ENCODE measurements at regions not wholly inside any gene's neighbourhood (a gene's known extent, or its start where the extent isn't known, plus 50 kb on each side); places are given as distances from the start of the nearest gene placed in this dataset.

DNA sequence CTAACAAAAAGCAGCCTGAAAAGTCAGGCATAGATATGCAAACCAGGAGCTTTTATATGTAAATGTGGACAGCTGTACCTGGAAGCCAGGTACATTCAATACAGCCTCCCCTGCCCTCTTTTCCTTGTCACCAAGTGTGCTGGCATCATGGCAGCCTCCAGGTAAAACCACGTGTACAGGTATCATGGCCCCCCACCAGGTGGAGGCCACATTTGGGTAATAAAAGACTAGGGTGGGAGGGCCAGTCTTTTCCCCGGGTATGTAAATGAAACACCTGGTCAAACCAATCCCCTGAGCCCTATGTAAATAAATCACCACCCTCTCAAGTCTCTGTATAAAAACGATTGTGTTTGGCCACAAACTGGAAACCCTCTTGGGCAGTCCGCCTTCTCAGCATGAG is 226.4 kb upstream of the GOT2 start:
- TF ChIP-seq, protein P1, sequence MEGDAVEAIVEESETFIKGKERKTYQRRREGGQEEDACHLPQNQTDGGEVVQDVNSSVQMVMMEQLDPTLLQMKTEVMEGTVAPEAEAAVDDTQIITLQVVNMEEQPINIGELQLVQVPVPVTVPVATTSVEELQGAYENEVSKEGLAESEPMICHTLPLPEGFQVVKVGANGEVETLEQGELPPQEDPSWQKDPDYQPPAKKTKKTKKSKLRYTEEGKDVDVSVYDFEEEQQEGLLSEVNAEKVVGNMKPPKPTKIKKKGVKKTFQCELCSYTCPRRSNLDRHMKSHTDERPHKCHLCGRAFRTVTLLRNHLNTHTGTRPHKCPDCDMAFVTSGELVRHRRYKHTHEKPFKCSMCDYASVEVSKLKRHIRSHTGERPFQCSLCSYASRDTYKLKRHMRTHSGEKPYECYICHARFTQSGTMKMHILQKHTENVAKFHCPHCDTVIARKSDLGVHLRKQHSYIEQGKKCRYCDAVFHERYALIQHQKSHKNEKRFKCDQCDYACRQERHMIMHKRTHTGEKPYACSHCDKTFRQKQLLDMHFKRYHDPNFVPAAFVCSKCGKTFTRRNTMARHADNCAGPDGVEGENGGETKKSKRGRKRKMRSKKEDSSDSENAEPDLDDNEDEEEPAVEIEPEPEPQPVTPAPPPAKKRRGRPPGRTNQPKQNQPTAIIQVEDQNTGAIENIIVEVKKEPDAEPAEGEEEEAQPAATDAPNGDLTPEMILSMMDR (IDR thresholded peaks at IDR 0.05 in 2 of 3, conservative IDR thresholded peaks at IDR 0.05 in 1 of 3; ENCODE audit: control insufficient read depth in 2 of 3, extremely low read depth in 1 of 3, insufficient read depth in 1 of 3, low read depth in 3 of 3, low read length in 3 of 3) = no peak
- TF ChIP-seq HDAC6 (IDR thresholded peaks at IDR 0.05; ENCODE audit: unreplicated experiment) (no peak), DPF2 (IDR thresholded peaks at IDR 0.05) (no peak), RCOR1 (conservative IDR thresholded peaks at IDR 0.05; ENCODE audit: low read depth, low read length) (no peak), MYC (IDR thresholded peaks at IDR 0.05; ENCODE audit: insufficient read depth, insufficient read length, insufficient replicate concordance, low read length, severe bottlenecking) (no peak), RBBP5 (conservative IDR thresholded peaks at IDR 0.05) (no peak), CEBPB (IDR thresholded peaks at IDR 0.05; ENCODE audit: borderline replicate concordance in 1 of 2, low read depth in 2 of 2, low read length in 2 of 2) (no peak), PAX5 (IDR thresholded peaks at IDR 0.05; ENCODE audit: borderline replicate concordance, low read depth, low read length) (no peak), POLR2AphosphoS5 (IDR thresholded peaks at IDR 0.05; ENCODE audit: low read length) (no peak)
- TF ChIP-seq, protein P2, sequence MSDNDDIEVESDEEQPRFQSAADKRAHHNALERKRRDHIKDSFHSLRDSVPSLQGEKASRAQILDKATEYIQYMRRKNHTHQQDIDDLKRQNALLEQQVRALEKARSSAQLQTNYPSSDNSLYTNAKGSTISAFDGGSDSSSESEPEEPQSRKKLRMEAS (IDR thresholded peaks at IDR 0.05; ENCODE audit: low read depth, low read length) = no peak
- TF ChIP-seq, protein P3, sequence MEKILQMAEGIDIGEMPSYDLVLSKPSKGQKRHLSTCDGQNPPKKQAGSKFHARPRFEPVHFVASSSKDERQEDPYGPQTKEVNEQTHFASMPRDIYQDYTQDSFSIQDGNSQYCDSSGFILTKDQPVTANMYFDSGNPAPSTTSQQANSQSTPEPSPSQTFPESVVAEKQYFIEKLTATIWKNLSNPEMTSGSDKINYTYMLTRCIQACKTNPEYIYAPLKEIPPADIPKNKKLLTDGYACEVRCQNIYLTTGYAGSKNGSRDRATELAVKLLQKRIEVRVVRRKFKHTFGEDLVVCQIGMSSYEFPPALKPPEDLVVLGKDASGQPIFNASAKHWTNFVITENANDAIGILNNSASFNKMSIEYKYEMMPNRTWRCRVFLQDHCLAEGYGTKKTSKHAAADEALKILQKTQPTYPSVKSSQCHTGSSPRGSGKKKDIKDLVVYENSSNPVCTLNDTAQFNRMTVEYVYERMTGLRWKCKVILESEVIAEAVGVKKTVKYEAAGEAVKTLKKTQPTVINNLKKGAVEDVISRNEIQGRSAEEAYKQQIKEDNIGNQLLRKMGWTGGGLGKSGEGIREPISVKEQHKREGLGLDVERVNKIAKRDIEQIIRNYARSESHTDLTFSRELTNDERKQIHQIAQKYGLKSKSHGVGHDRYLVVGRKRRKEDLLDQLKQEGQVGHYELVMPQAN (conservative IDR thresholded peaks at IDR 0.05) = no peak
- TF ChIP-seq, protein P4, sequence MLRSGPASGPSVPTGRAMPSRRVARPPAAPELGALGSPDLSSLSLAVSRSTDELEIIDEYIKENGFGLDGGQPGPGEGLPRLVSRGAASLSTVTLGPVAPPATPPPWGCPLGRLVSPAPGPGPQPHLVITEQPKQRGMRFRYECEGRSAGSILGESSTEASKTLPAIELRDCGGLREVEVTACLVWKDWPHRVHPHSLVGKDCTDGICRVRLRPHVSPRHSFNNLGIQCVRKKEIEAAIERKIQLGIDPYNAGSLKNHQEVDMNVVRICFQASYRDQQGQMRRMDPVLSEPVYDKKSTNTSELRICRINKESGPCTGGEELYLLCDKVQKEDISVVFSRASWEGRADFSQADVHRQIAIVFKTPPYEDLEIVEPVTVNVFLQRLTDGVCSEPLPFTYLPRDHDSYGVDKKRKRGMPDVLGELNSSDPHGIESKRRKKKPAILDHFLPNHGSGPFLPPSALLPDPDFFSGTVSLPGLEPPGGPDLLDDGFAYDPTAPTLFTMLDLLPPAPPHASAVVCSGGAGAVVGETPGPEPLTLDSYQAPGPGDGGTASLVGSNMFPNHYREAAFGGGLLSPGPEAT (IDR thresholded peaks at IDR 0.05; ENCODE audit: low read depth) = no peak
- TF ChIP-seq, protein P5, sequence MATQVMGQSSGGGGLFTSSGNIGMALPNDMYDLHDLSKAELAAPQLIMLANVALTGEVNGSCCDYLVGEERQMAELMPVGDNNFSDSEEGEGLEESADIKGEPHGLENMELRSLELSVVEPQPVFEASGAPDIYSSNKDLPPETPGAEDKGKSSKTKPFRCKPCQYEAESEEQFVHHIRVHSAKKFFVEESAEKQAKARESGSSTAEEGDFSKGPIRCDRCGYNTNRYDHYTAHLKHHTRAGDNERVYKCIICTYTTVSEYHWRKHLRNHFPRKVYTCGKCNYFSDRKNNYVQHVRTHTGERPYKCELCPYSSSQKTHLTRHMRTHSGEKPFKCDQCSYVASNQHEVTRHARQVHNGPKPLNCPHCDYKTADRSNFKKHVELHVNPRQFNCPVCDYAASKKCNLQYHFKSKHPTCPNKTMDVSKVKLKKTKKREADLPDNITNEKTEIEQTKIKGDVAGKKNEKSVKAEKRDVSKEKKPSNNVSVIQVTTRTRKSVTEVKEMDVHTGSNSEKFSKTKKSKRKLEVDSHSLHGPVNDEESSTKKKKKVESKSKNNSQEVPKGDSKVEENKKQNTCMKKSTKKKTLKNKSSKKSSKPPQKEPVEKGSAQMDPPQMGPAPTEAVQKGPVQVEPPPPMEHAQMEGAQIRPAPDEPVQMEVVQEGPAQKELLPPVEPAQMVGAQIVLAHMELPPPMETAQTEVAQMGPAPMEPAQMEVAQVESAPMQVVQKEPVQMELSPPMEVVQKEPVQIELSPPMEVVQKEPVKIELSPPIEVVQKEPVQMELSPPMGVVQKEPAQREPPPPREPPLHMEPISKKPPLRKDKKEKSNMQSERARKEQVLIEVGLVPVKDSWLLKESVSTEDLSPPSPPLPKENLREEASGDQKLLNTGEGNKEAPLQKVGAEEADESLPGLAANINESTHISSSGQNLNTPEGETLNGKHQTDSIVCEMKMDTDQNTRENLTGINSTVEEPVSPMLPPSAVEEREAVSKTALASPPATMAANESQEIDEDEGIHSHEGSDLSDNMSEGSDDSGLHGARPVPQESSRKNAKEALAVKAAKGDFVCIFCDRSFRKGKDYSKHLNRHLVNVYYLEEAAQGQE (IDR thresholded peaks at IDR 0.05; ENCODE audit: low read depth, low read length) = no peak
